ENCODE measurements at regions not wholly inside any gene's neighbourhood (a gene's known extent, or its start where the extent isn't known, plus 50 kb on each side); places are given as distances from the start of the nearest gene placed in this dataset.

DNA sequence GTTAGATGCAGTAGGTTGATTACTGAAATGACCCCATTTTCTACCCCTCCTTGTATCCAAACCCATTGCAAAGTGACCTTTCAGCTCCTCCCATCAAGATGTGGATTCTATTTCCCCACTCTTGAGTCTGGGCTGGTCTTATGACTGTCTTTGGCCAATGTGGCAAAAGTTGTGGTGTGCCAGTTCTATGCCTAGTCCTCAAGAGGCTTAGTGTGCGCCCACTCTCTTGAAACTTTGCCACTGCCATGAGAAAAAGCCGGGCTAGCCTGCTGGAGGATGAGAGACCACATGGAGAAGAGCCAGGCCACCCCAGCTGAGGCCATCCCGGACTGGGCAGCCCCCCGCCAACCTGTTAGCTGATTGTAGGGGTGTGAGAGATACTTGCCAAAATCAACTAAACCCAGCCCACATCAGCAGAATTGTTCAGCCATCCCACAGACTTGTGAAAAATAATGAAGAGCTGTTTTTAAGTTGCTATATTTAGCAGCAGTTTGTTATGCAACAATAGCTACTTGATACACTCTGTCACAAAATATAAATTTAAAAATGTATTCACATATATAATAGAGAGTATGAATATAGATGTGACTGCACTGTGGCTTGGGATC lies 131.0 kb upstream of the PALS2 start:
- TF ChIP-seq TAF1 (IDR thresholded peaks at IDR 0.05; ENCODE audit: borderline replicate concordance, insufficient read depth, low read length) = no peak
- TF ChIP-seq POLR2AphosphoS5 (IDR thresholded peaks at IDR 0.05; ENCODE audit: low read depth, low read length) = no peak
- TF ChIP-seq SIN3A (IDR thresholded peaks at IDR 0.05; ENCODE audit: borderline replicate concordance, insufficient read depth, low read length) = no peak
- TF ChIP-seq, protein P1, sequence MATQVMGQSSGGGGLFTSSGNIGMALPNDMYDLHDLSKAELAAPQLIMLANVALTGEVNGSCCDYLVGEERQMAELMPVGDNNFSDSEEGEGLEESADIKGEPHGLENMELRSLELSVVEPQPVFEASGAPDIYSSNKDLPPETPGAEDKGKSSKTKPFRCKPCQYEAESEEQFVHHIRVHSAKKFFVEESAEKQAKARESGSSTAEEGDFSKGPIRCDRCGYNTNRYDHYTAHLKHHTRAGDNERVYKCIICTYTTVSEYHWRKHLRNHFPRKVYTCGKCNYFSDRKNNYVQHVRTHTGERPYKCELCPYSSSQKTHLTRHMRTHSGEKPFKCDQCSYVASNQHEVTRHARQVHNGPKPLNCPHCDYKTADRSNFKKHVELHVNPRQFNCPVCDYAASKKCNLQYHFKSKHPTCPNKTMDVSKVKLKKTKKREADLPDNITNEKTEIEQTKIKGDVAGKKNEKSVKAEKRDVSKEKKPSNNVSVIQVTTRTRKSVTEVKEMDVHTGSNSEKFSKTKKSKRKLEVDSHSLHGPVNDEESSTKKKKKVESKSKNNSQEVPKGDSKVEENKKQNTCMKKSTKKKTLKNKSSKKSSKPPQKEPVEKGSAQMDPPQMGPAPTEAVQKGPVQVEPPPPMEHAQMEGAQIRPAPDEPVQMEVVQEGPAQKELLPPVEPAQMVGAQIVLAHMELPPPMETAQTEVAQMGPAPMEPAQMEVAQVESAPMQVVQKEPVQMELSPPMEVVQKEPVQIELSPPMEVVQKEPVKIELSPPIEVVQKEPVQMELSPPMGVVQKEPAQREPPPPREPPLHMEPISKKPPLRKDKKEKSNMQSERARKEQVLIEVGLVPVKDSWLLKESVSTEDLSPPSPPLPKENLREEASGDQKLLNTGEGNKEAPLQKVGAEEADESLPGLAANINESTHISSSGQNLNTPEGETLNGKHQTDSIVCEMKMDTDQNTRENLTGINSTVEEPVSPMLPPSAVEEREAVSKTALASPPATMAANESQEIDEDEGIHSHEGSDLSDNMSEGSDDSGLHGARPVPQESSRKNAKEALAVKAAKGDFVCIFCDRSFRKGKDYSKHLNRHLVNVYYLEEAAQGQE (IDR thresholded peaks at IDR 0.05; ENCODE audit: insufficient read depth in 1 of 2, low read depth in 2 of 2, low read length in 2 of 2) = no peak

Data from PFSK-1 (cell line).